H9 (cell line): ENCODE measurements at regions not wholly inside any gene's neighbourhood (a gene's known extent, or its start where the extent isn't known, plus 50 kb on each side); places are given as distances from the start of the nearest gene placed in this dataset.

Source experiments
- DNase-seq: peaks from one replicate; pipeline ENCODE4 v3.0.0-alpha.2; 2017
- H2AFZ ChIP-seq: one replicate; pipeline ENCODE4 v1.6.1; 2013; ENCODE audit warnings: mild to moderate bottlenecking, low read length, control low read depth, moderate library complexity
- H2AK5ac ChIP-seq: 2 replicates; pipeline ENCODE4 v1.6.1; 2013; ENCODE audit warnings: low read length, control low read depth, mixed read lengths; ENCODE audit not compliant: insufficient read length
- H2BK120ac ChIP-seq: one replicate; pipeline ENCODE4 v1.6.1; 2013; ENCODE audit warnings: low read depth, mild to moderate bottlenecking, low read length, control low read depth, inconsistent platforms; ENCODE audit not compliant: poor library complexity, severe bottlenecking
- H2BK12ac ChIP-seq: 2 replicates; pipeline ENCODE4 v1.6.1; 2013; ENCODE audit warnings: low read length, control low read depth, mixed read lengths, low read depth; ENCODE audit not compliant: insufficient read length
- H2BK15ac ChIP-seq: 2 replicates; pipeline ENCODE4 v1.6.1; 2013; ENCODE audit warnings: low read depth, low read length, control low read depth
- H2BK20ac ChIP-seq: one replicate; pipeline ENCODE4 v1.6.1; 2013; ENCODE audit warnings: low read depth, mild to moderate bottlenecking, low read length, control low read depth, inconsistent platforms; ENCODE audit not compliant: poor library complexity, severe bottlenecking
- H2BK5ac ChIP-seq: 2 replicates; pipeline ENCODE4 v1.6.1; 2013; ENCODE audit warnings: low read length, control low read depth, mixed read lengths; ENCODE audit not compliant: insufficient read length
- H3K14ac ChIP-seq: 2 replicates; pipeline ENCODE4 v1.6.1; 2013; ENCODE audit warnings: low read length, control low read depth; ENCODE audit not compliant: insufficient read depth
- H3K18ac ChIP-seq: 2 replicates; pipeline ENCODE4 v1.6.1; 2013; ENCODE audit warnings: low read depth, mild to moderate bottlenecking, mixed read lengths, low read length, control low read depth; ENCODE audit not compliant: insufficient read length
- H3K23ac ChIP-seq: 2 replicates; pipeline ENCODE4 v1.6.1; 2013; ENCODE audit warnings: low read length, control low read depth, mixed read lengths, low read depth; ENCODE audit not compliant: insufficient read length
- H3K23me2 ChIP-seq: 2 replicates; pipeline ENCODE4 v1.6.1; 2013; ENCODE audit warnings: low read depth, mild to moderate bottlenecking, mixed read lengths, low read length, control low read depth; ENCODE audit not compliant: insufficient read length, poor library complexity, severe bottlenecking
- H3K27ac ChIP-seq: 2 replicates; pipeline ENCODE4 v1.5.1; 2013; ENCODE audit warnings: low read length, control low read depth, mixed read lengths, low read depth; ENCODE audit not compliant: insufficient read length
- H3K27me3 ChIP-seq: 2 replicates; pipeline ENCODE4 v1.6.1; 2013; ENCODE audit warnings: low read length, control low read depth, inconsistent platforms; ENCODE audit not compliant: insufficient read depth
- H3K4ac ChIP-seq: 2 replicates; pipeline ENCODE4 v1.6.1; 2013; ENCODE audit warnings: low read depth, mild to moderate bottlenecking, control low read depth, inconsistent platforms, low read length, moderate library complexity
- H3K4me1 ChIP-seq: 2 replicates; pipeline ENCODE4 v1.6.1; 2013; ENCODE audit warnings: low read length, control low read depth, inconsistent platforms; ENCODE audit not compliant: insufficient read depth
- H3K4me2 ChIP-seq: 2 replicates; pipeline ENCODE4 v1.6.1; 2013; ENCODE audit warnings: low read length, control low read depth, mixed read lengths; ENCODE audit not compliant: insufficient read length, insufficient read depth
- H3K56ac ChIP-seq: 2 replicates; pipeline ENCODE4 v1.6.1; 2013; ENCODE audit warnings: low read depth, mild to moderate bottlenecking, mixed read lengths, low read length, control low read depth; ENCODE audit not compliant: insufficient read length
- H3K79me1 ChIP-seq: 2 replicates; pipeline ENCODE4 v1.6.1; 2013; ENCODE audit warnings: low read depth, mild to moderate bottlenecking, moderate library complexity, low read length, control low read depth, inconsistent platforms; ENCODE audit not compliant: insufficient read depth, poor library complexity, severe bottlenecking
- H3K79me2 ChIP-seq: 2 replicates; pipeline ENCODE4 v1.6.1; 2013; ENCODE audit warnings: low read length, control low read depth, inconsistent platforms; ENCODE audit not compliant: insufficient read depth
- H3K9ac ChIP-seq: 2 replicates; pipeline ENCODE4 v1.6.1; 2013; ENCODE audit warnings: low read length, control low read depth, mixed read lengths; ENCODE audit not compliant: insufficient read length; ENCODE audit errors: extremely low read depth
- H3K9me3 ChIP-seq: one replicate; pipeline ENCODE4 v1.6.1; 2013; ENCODE audit warnings: low read depth, low read length, inconsistent platforms; ENCODE audit not compliant: control insufficient read depth
- H3T11ph ChIP-seq: one replicate; pipeline ENCODE4 v1.6.1; 2013; ENCODE audit warnings: mild to moderate bottlenecking, low read length, control low read depth, inconsistent platforms
- H4K20me1 ChIP-seq: one replicate; pipeline ENCODE4 v1.6.1; 2013; ENCODE audit not compliant: control insufficient read depth, insufficient read length, insufficient read depth
- H4K5ac ChIP-seq: 2 replicates; pipeline ENCODE4 v1.6.1; 2013; ENCODE audit warnings: low read depth, mild to moderate bottlenecking, mixed read lengths, low read length, control low read depth; ENCODE audit not compliant: insufficient read length
- H4K8ac ChIP-seq: replicated peaks from 2 replicates; pipeline ENCODE4 v1.6.1; 2013; ENCODE audit warnings: low read length, control low read depth, mixed read lengths, low read depth; ENCODE audit not compliant: insufficient read length
- H4K91ac ChIP-seq: 2 replicates; pipeline ENCODE4 v1.6.1; 2013; ENCODE audit warnings: low read depth, mild to moderate bottlenecking, moderate library complexity, mixed read lengths, low read length, control low read depth; ENCODE audit not compliant: insufficient read length
- H3K27ac Mint-ChIP-seq, 3 experiments: 2 replicates in 2 of 3; 3 replicates in 1 of 3; pipeline ENCODE4 v1.8.0; 2020 to 2021; ENCODE audit warnings: mixed read lengths in 3 of 3, mild to moderate bottlenecking in 1 of 3, moderate library complexity in 1 of 3
- H3K27me3 Mint-ChIP-seq: 2 replicates; pipeline ENCODE4 v1.8.0; 2021; ENCODE audit warnings: low read depth, mild to moderate bottlenecking, moderate library complexity, mixed read lengths
- H3K36me3 Mint-ChIP-seq, 3 experiments: 2 replicates in 2 of 3; 3 replicates in 1 of 3; pipeline ENCODE4 v1.8.0; 2020 to 2021; ENCODE audit warnings: low read depth in 3 of 3, mixed read lengths in 3 of 3; ENCODE audit not compliant: insufficient read depth in 1 of 3
- H3K4me1 Mint-ChIP-seq, 2 experiments: 2 replicates each; pipeline ENCODE4 v1.8.0; 2020; ENCODE audit warnings: mixed read lengths in 2 of 2
- H3K4me3 Mint-ChIP-seq, 2 experiments: 2 replicates in 1 of 2; 3 replicates in 1 of 2; pipeline ENCODE4 v1.8.0; 2020 to 2021; ENCODE audit warnings: mild to moderate bottlenecking in 2 of 2, mixed read lengths in 2 of 2, moderate library complexity in 1 of 2
- H3K9me3 Mint-ChIP-seq, 2 experiments: 2 replicates in 1 of 2; 3 replicates in 1 of 2; pipeline ENCODE4 v1.8.0; 2020; ENCODE audit warnings: mild to moderate bottlenecking in 2 of 2, mixed read lengths in 2 of 2, moderate library complexity in 1 of 2
- WGBS: extraction: QIAGEN DNeasy Blood & Tissue Kit; methylation state at CpG from one replicate; pipeline ENCODE4 v1.1.7; 2013; ENCODE audit warnings: missing lambda C conversion rate, low lambda C conversion rate, mixed read lengths; ENCODE audit not compliant: insufficient read length; ENCODE audit errors: extremely low coverage; 5-methylcytosine and 5-hydroxymethylcytosine counted together
- TF ChIP-seq, protein P1 (sequence below): fragments of 200-600 bp; sonication (generic); conservative IDR thresholded peaks from 3 replicates; pipeline ENCODE4 v1.8.0; 2021; ENCODE audit warnings: antibody characterized with exemption, mild to moderate bottlenecking

GRCh38 chr1:230011333-230012092 lies 55.5 kb upstream of the GALNT2 start:
- Histone ChIP-seq H3K9ac (no peak overlapping the region), H3K27me3 (no peaks in the 10 kb centered on the region), H3K9me3 (no peaks in the 10 kb centered on the region), H4K20me1 (no peaks in the 10 kb centered on the region), H3K27ac (no peak overlapping the region), H3K18ac (no peak overlapping the region), H3K79me2 (no peaks in the 10 kb centered on the region), H3K56ac (no peak overlapping the region), H3K23ac (no peak overlapping the region), H3K4ac (no peak overlapping the region), H3K4me1 (no peaks in the 10 kb centered on the region), H2BK12ac (no peak overlapping the region), H2AFZ (no peak overlapping the region), H3K23me2 (peaks cover 2% of the 10 kb centered on the region), H2AK5ac (no peak overlapping the region), H3K14ac (no peak overlapping the region; the same call in 1 of the 2 replicates), H4K8ac (no peak overlapping the region), H3K79me1 (no peaks in the 10 kb centered on the region), H2BK120ac (no peak overlapping the region), H2BK15ac (no peak overlapping the region), H2BK20ac (no peak overlapping the region), H3T11ph (no peak overlapping the region), H2BK5ac (no peak overlapping the region), H4K5ac (no peak overlapping the region), H4K91ac (no peak overlapping the region), H3K4me2 (no peak overlapping the region)
- peaks cover 16 to 18% of the 10 kb centered on the region in 2 experiments for H3K4me1 Mint-ChIP-seq
- H3K9me3 Mint-ChIP-seq = no peaks in the 10 kb centered on the region
- H3K4me3 Mint-ChIP-seq = no peak overlapping the region
- no peak overlapping the region for H3K27ac Mint-ChIP-seq
- 0 out of 7 replicates have a peak, but pooled peaks cover 0 to 2% (median 0%) of the 10 kb centered on the region in 3 experiments for H3K36me3 Mint-ChIP-seq
- DNase-seq = no peak
- no CpG with 5 or more reads among the region's 6 CpGs for WGBS
- H3K27me3 Mint-ChIP-seq = peaks cover 5% of the 10 kb centered on the region
- TF ChIP-seq, protein P1, sequence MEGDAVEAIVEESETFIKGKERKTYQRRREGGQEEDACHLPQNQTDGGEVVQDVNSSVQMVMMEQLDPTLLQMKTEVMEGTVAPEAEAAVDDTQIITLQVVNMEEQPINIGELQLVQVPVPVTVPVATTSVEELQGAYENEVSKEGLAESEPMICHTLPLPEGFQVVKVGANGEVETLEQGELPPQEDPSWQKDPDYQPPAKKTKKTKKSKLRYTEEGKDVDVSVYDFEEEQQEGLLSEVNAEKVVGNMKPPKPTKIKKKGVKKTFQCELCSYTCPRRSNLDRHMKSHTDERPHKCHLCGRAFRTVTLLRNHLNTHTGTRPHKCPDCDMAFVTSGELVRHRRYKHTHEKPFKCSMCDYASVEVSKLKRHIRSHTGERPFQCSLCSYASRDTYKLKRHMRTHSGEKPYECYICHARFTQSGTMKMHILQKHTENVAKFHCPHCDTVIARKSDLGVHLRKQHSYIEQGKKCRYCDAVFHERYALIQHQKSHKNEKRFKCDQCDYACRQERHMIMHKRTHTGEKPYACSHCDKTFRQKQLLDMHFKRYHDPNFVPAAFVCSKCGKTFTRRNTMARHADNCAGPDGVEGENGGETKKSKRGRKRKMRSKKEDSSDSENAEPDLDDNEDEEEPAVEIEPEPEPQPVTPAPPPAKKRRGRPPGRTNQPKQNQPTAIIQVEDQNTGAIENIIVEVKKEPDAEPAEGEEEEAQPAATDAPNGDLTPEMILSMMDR = no peak
